Astrocyte (in vitro differentiated cells and primary cell): ENCODE measurements at regions not wholly inside any gene's neighbourhood (a gene's known extent, or its start where the extent isn't known, plus 50 kb on each side); places are given as distances from the start of the nearest gene placed in this dataset.

ENCODE experiments used
- EZH2 ChIP-seq: IDR thresholded peaks from 2 replicates; pipeline ENCODE4 v1.6.1; 2012; ENCODE audit warnings: mild to moderate bottlenecking, low read length, inconsistent platforms; ENCODE audit not compliant: insufficient read depth
- TF ChIP-seq, protein P1 (sequence below): IDR thresholded peaks from 2 replicates; pipeline ENCODE4 v1.5.1; 2011; ENCODE audit warnings: low read depth, mild to moderate bottlenecking, inconsistent platforms, low read length, moderate library complexity; ENCODE audit not compliant: insufficient read depth

- TF ChIP-seq, protein P1, sequence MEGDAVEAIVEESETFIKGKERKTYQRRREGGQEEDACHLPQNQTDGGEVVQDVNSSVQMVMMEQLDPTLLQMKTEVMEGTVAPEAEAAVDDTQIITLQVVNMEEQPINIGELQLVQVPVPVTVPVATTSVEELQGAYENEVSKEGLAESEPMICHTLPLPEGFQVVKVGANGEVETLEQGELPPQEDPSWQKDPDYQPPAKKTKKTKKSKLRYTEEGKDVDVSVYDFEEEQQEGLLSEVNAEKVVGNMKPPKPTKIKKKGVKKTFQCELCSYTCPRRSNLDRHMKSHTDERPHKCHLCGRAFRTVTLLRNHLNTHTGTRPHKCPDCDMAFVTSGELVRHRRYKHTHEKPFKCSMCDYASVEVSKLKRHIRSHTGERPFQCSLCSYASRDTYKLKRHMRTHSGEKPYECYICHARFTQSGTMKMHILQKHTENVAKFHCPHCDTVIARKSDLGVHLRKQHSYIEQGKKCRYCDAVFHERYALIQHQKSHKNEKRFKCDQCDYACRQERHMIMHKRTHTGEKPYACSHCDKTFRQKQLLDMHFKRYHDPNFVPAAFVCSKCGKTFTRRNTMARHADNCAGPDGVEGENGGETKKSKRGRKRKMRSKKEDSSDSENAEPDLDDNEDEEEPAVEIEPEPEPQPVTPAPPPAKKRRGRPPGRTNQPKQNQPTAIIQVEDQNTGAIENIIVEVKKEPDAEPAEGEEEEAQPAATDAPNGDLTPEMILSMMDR = no peak
- TF ChIP-seq EZH2 = no peak
Measured at GRCh38 chr13:75124415-75124814, 357.6 kb downstream of the TBC1D4 start.
